Inflammatory macrophage treated with lipopolysaccharide for 4 hours (primary cell): ENCODE measurements at regions not wholly inside any gene's neighbourhood (a gene's known extent, or its start where the extent isn't known, plus 50 kb on each side); places are given as distances from the start of the nearest gene placed in this dataset.

Experiments used
- DNase-seq: peaks from one replicate; pipeline ENCODE4 v3.0.0-alpha.2; 2020

- peak; percentile 46 for DNase-seq
Observed at GRCh38 chr4:140809676-140810075, 53.5 kb upstream of the TBC1D9 start.

- DNase-seq: no peak
Observed at GRCh38 chr4:140808256-140808655, 52.1 kb upstream of the TBC1D9 start.

- DNase-seq: peak; percentile 83
Observed at GRCh38 chr4:140807491-140808252, 51.5 kb upstream of the TBC1D9 start.

- peak; percentile 82 for DNase-seq
Observed at GRCh38 chr4:140806163-140806562, 50.0 kb upstream of the TBC1D9 start.
